ENCODE measurements at regions not wholly inside any gene's neighbourhood (a gene's known extent, or its start where the extent isn't known, plus 50 kb on each side); places are given as distances from the start of the nearest gene placed in this dataset.

DNA sequence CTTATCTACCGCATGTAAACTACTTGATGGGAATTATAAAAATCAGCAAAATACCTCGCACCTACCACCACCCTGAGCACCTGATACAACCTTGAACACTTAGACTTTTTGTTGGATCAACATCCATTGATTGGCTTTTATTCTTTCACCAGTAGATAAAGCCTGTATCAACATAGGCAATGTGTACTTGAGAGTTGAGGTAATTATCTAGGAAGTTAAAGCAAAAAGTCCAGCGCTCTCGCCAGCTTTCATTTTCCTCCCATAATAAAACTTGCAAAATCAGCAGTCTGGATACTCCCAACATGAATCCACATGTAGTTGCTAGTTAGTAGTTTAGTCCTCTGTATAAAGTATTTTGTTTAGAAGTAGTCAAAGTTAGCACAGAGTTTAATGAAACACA lies 132.0 kb upstream of the PRDM1 start:
- no peak for DNase-seq

DNA sequence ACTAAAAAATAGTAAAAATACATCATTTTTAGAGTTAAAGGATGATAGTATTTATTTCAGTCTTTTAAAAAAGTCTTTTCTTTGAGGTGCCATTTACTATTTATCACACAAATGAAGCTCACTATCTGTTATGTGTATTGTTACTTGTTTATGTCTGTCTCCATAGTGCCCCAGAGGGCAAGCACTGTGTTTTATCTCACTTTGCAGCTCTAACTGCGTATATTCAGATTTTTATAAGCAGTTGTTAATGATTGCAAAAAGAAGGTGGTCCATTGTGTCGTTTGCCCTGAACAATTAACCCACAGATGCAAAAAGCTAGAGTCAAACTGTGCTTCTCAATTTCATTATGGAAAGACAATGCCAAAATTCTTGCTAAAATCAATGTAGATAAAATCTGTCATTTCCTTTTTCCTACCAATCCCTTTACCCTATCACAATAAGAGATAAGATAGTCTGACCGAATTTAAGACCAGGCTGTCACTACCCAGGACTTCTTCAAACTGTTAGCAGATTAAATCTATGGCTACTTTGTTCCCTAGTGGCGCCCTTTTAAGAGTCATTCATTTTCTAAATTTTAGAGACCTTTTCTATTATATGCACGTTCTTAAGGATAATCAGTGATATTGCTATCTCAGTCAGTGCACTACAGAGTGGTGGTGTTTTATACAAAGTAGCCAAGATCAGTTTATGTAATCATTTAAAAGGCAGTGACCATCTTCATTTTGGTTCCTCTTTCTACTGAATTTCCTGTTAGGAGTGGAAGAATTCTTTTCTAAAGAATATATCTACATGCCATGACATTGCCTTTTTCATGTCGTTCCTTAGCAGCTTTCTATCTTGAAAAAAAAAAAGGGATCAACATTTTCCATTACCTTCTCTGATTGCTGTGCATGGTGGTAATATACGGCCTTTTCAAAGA lies 133.1 kb upstream of the PRDM1 start:
- no peak for DNase-seq

GRCh38 chr6:105952326-105952725 lies 133.8 kb upstream of the PRDM1 start:
- no peak for DNase-seq

- DNase-seq = no peak
Observed at GRCh38 chr6:105951322-105951721, 134.8 kb upstream of the PRDM1 start.

DNA sequence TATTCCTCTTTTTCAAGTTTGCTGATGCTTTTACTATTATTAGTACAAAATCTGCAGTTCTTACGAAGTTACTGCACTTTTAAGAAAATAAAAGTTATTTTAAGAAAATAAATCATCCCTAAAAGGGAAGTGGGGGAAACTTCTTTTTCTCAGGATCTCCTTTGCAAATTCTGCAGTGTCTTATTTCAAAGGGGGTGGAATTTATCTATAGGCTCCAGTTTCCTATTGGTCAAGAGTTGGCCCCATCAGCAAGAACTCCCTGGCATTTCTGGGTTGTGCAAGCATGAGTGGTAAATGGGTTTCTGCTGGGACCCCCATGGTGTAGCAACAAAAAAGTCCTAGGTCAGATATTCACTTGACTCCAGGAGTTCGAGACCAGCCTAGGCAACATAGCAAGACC lies 136.3 kb upstream of the PRDM1 start:
- no peak for DNase-seq

DNA sequence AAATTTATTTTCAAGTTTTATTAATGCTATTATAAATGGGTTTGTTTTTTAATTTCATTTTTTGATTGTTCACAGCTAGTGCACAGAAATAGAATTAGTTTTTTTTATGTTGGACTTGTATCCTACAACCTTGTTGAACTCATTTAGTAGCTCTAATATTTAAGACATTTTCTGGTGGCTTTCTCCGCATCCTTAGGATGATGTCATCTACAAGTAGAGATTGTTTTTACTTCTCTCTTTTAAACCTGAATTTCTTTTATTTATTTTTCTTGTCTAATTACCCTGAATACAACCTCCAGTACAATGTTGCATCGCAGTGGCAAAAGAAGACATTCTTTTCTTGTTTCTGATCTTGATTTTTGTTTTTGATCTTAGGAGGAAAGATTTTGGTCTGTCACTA lies 142.6 kb upstream of the PRDM1 start:
- DNase-seq = no peak

- no peak for DNase-seq
Observed at GRCh38 chr6:105941621-105942412, 144.3 kb upstream of the PRDM1 start.

- DNase-seq = no peak
Observed at GRCh38 chr6:105940990-105941389, 145.1 kb upstream of the PRDM1 start.

DNA sequence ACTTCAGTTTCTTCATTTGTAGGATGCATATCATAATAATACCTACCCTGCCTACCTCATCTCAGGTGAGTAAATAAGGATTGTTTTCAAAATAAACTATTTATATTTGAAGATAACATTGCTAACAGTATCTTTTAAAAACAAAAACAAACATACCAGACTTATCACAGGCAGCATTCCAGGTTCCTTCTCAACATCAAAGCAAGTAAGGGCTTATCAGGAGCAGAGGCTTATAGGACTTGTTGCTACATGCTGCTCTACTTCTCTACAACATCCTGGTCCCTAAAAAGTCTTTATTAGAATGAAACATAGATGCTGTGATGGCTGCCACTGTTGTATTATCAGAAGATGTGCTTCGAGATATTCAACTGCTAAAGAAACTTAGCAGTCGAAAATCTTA lies 149.2 kb upstream of the PRDM1 start:
- no peak for DNase-seq

DNA sequence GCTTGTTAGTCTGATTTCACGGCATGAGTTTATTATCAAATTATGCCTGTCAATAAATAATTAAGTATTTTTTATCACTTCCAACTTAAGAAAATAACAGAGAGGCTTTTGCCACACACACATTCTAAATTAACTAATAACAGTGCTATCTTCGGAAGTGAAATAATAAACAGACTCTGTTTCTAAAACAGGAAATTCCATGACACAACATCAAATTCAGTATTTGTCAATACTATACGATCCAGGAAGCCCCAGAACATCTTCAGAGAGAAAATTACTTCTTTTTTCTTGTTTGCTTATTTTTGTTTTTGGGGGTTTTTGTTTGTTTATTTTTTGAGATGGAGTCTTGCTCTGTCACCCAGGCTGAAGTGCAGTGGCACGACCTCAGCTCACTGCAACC lies 150.7 kb upstream of the PRDM1 start:
- no peak for DNase-seq

DNA sequence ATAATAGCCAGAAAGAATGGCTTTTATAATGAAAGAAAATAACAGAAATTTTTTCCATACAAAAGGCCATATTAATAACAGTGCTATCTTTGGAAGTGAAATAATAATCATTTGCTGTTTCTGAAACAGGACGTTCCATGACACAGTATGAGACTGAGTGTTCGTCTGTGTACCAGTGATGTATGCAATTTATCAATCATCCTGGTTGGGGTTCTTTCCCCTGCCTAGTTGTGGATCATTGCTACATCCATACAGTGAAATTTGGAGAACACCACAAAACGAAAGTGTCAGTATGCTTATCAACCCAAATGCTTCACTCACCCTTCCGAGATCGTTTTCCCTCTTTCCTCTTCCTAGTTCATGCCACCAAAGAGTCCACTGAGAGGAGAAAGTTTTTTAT lies 151.4 kb upstream of the PRDM1 start:
- no peak for DNase-seq

GRCh38 chr6:105932440-105932839 lies 153.7 kb upstream of the PRDM1 start:
- DNase-seq = no peak

GRCh38 chr6:105929626-105930025 lies 156.5 kb upstream of the PRDM1 start:
- no peak for DNase-seq

- DNase-seq = no peak
Observed at GRCh38 chr6:105926318-105926717, 159.8 kb upstream of the PRDM1 start.

DNA sequence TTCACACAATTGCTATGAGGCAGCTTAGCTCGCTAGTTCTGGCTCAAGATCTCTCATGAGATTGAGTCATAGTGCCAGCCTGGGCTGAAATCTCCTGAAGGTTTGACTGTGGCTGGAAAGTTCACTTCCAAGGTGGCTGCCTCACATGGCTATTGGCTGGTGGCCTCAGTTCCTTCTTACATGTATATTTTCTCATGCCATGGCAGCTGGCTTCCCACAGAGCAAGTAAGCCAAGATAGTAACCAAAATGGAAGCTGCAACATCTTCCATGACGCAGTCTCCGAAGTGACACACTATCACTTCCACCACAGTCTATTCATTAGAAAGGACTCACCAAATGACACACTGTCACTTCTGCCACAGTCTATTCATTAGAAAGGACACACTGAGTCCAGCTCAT lies 160.4 kb upstream of the PRDM1 start:
- no peak for DNase-seq

DNA sequence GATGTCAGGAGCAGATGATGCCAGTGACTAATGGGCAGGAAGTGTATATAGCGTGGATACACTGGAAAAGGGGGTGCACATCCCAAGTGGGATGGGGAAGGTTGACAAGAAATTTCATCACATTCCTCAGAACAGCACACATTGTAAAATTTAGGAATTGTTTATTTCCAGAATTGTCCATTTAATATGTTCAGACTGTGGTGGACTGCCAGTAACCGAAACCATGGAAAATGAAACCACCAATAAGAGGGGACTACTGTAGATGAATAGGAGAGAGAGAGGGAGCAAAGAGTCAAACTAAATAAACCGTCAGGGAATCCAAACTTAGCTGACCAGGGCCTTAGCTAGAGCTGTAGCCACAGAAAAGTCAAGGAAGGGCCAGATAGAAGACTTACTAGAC lies 164.4 kb upstream of the PRDM1 start:
- no peak for DNase-seq

DNA sequence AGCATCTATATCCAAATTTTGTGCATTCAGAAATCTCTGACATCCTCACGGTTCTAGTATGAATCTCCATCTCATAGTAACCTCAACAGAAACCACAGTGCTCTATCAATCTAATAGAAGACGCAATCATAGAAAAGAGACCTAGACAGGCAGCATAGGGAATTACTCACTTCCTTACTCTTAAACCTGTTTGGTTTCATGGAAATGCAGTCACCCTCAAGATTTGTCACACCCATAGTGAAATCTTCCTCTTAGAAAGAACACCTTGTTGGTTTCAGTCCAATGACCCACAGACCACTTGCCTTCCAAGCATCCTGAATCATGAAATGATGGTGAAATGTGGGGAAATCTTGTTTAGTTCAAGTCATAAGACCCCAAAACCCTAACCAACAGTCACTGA lies 166.1 kb upstream of the PRDM1 start:
- no peak for DNase-seq

DNA sequence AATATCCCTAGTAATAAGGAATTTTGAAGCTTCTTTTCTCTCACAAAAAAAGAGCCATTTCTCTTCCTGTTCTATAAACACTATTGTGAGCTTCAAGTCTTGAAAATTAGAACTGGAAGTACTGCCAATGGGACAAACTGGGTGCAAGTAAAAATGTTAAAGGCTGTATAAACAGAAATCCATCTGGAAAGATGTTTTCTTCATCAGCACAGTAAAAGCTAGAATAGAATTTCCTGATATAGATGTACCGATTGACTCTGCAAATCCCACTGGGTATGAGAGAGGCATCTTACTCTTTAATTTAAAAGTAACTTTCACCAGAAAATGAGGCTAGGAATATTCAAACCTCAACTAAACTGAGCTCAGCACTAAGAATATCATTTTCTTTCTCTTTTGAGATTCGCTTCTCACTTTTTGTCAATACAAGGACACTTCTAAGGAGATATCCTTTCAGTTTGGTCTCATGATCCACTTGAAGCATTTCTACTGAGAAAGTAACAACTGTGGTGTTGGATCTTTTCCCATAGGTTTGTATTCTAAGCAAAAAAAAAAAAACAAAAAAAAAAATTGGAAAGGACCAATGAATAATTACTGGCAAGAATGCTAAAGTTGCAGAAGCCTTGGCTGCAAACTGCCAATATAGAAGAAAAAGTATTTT lies 169.0 kb upstream of the PRDM1 start:
- DNase-seq = no peak

- DNase-seq = no peak
Observed at GRCh38 chr6:105911106-105911629, 175.0 kb upstream of the PRDM1 start.

DNA sequence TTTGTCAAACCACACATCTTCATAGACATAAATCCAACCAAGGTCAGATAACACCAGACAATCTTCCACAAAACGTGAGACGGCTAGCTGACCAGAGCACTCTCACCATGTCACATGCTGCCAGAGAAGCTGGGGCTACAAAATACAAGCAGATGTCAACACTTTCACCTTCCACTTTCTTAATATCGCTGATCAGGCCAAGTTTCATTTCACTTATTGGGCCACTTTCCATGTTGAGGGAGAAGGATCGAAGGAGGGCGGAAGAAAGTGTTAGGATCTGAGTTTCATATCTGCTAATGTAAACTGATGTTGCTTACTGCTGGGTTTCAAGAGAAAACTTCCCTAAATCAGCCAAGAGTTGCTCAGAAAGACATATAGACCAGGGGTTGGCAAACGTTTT lies 177.0 kb upstream of the PRDM1 start:
- no peak for DNase-seq

DNA sequence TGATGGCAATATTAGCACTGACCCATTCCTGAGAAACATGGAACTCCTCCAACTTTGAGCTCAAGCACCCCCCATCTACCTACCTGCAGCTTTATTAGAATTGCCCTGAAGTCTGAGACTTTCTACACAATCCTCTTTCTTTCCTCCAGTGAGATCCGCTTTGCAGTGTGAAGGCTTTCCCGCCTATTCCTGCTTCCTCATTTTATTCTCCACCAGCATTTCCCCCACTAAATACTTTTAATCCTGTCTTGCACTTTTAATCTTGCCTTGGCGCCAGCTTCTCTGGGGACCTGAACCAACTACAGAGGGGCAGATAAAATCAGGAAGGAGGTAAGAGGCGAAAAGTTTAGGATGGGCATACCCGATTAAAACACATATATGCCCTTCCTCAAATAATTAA lies 178.1 kb upstream of the PRDM1 start:
- no peak for DNase-seq

DNA sequence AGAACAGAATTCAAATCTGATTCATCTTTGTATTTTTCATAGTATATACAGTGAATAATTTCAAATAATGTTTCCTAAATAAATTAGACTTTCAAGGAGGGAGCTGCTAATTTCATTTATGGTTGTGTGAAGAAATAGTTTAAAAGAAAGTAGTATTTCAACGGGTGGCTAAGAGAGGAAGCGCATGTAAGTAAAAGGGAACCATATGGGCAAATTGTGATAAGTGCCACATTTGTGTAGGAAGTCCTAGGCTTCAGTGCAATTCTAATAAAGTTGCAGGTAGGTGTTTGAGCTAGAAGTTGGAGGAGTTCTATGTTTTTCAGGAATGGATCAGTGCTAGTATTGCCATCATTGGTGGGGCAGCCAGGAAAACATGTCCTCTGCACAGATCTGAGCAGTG lies 178.8 kb upstream of the PRDM1 start:
- no peak for DNase-seq

DNA sequence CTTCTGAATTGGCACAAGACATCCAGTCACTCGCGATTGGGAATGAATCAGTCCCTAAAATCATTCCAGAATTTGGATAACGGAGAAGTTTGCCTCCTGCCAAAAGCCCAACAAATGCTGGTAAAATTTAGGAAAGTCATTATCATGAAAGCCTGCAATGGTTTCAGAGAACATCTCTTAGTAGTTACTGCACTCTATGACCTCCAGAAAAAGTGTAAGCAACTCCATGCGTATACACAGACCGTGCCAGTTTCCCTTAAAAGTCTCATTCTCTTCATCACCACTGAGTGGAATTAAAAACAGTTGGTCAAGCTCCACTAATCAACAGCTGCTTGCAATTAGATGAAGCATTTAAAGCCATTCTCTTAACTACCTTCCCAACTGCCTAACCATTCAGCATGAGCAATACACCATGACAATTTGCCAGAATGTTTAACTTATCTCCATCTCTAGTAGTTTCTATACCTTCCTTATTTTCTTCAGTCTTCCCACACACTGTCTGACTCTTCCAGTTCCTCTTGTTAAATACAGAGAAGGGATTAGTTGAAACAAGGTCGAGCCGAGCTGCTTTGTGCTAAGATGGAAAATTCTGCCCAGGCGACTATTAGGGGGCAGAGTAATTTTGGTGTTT lies 183.6 kb upstream of the PRDM1 start:
- no peak for DNase-seq

Data from NCI-H1930 (cell line).